ENCODE measurements at regions not wholly inside any gene's neighbourhood (a gene's known extent, or its start where the extent isn't known, plus 50 kb on each side); places are given as distances from the start of the nearest gene placed in this dataset.

DNA sequence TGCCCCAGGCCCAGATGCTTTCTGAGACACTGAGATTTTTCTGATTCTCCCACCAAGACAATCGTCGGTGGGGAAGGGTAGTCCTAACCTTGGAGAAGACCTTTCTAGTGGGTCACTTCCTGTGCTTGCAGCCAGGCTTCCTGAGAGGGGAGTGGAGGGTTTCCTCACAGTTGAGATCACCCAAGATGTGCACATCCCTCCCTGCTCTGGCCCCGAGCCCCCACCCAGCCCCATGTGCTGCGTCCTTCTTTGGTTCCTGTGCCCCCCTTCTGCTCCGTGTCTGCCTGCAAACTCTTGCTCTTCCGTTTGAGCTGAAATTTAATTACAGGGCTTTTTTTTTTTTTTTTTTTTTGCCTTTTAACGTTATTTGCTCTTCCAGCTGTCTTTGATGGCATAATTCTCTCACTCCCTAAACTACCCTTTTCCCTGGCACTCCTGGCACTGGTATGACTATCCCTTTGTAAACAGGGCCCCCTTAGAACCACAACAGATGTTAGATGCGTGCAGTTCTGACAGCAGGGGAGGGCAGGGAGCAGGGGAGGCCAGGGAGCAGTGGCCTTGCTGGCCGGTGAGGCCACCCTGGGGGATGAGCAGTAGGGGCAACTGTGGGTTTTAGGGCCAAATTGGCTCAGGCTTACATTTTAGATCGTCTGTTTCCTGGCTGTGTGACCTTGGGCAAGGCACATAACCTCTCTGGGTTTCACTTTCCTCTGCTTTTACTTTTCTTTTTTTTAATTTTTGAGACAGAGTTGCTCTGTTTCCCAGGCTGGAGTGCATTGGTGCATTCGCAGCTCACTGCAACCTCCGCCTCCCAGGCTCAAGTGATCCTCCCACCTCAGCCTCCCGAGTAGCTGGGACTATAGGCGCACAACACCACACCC lies 144.5 kb downstream of the PHETA1 start:
- Mint-ChIP-seq H3K27ac (no peak overlapping the region), H3K36me3 (no peaks in the 10 kb centered on the region), H3K4me3 (no peak overlapping the region), H3K27me3 (no peaks in the 10 kb centered on the region), H3K9me3 (no peaks in the 10 kb centered on the region), H3K4me1 (peaks cover 7% of the 10 kb centered on the region)

DNA sequence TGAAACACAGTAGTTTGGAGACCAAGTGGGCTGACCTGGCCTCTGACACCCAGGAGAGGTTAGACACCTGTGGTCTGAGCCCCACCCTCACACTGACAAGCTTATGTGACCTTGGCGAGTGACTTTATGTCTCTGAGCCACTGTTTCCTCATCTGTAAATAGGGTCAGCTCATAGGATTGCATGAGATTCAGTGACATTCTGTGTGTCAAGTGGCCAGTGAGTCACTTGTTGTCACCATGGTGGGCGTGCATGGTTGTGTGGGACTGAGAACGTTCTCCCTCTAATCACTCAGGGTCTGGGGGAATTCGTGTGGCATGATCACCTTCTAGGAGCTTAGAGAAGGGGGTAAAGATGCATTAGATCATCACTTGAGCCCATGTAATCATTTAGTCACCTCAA lies 146.4 kb downstream of the PHETA1 start:
- Mint-ChIP-seq H3K27ac (no peak overlapping the region), H3K36me3 (no peaks in the 10 kb centered on the region), H3K4me1 (peaks cover 7% of the 10 kb centered on the region), H3K4me3 (no peak overlapping the region), H3K9me3 (no peaks in the 10 kb centered on the region), H3K27me3 (no peaks in the 10 kb centered on the region)

DNA sequence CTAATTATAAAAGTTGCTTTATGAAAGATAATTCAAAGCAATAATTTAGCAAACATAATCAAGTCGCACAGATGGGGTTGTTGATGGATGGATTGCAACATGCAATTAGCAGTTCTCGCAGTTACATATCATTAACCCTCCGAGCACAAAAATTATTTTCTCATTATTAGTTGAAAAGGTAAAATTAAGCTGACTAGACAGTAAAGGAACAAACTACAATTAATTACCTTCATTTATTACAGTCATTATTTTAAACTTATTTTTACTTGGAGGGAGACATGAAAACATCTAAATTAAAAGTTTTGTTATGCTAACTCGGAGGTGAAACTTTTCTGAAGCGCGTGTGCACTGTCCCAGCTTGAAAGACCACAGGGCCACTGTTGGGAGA lies 146.9 kb downstream of the PHETA1 start:
- Mint-ChIP-seq H3K36me3 (no peaks in the 10 kb centered on the region), H3K27ac (no peak overlapping the region), H3K27me3 (no peaks in the 10 kb centered on the region), H3K9me3 (no peaks in the 10 kb centered on the region), H3K4me3 (no peak overlapping the region), H3K4me1 (peaks cover 7% of the 10 kb centered on the region)

DNA sequence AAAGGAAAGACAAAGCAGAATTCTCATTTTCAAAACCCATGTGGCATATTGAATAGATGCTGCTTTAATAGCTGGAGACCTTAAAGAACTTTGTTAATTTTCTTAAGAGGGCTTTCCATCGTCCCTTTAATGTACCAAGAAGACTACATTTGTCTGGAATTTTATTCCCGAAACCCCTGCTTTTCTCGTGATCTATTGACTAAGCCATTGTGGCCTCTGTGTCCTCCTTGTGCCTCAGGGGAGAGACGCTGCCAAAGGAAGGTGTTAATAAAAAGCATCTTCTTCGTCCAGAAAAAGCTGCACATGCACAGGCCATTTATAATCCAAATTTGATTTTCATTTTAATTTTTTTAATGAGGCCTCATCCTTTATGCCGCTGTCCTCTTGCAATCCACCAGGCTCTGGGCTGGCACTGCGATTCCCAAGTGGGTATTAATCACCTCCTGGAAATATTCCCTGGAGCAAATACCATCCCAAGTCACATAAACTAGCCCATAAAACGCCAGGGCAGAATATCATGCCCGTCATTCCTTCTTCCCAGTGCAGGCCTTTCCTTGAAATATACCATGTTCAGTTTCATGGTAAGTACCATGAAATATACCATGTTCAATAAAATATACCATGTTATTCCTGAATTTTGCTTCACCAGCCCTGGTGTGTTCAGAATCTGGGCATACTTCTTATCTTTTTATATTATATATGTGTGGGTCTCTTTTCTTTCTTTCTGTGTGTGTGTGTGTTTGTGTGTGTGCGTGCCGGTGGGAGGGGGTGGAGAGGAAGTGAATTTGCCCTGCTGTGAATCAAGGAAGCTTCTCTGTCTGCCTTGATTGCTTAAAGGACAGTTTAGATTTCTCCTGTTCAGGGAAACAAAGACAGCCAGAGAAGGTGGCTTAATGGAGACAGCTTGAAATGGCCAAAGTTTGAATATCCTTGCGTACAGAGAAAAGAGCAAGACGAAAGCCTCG lies 147.6 kb downstream of the PHETA1 start:
- Mint-ChIP-seq H3K9me3 (no peaks in the 10 kb centered on the region), H3K4me3 (no peak overlapping the region), H3K27me3 (no peaks in the 10 kb centered on the region)

DNA sequence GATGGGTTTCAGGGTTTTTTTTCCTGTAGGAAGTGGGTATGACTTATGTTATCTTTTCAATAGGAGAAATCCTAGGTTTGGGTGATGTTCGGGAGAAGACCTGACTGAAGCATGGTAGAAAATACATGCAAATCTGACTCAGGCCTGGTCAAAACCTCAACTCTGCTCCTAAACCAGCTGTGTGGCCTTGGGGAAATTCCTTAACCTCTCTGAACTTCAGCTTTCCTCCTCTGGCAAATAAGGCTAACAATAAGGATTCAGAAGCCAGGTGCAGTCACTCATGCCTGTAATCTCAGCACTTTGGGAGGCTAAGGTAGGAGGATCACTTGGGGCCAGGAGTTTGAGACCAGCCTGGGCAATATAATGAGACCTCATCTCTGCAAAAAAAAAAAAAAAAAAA lies 148.5 kb downstream of the PHETA1 start:
- Mint-ChIP-seq H3K4me3 (no peak overlapping the region), H3K9me3 (no peaks in the 10 kb centered on the region), H3K36me3 (no peaks in the 10 kb centered on the region), H3K27ac (no peak overlapping the region), H3K4me1 (peaks cover 7% of the 10 kb centered on the region), H3K27me3 (no peaks in the 10 kb centered on the region)

More for the DNA sequence above, 147.6 kb downstream of the PHETA1 start:
- H3K4me1 Mint-ChIP-seq, result peaks cover 7% of the 10 kb centered on the region
- H3K27ac Mint-ChIP-seq, result no peak overlapping the region
- H3K36me3 Mint-ChIP-seq, result no peaks in the 10 kb centered on the region

DNA sequence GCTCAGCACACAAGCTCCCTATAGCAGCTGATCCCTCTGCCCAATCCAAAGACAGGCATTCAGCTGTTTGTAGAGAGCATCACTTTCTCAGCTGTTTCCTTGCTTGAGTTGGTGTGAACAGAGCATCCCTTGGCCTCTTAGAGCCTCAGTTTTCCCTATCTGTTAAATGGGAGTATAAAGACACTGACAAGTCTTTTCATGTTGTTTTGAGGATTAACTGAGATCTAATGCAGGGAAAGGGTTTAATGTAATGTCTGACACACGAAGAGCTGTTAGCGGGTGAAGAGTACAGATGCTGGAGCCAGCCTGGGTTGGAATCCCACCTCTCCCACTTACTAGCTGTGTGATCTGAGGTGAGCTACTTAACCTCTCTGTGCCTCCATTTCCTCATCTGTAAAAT lies 149.5 kb downstream of the PHETA1 start:
- H3K4me3 Mint-ChIP-seq, result no peak overlapping the region
- no peaks in the 10 kb centered on the region for H3K36me3 Mint-ChIP-seq
- no peaks in the 10 kb centered on the region for H3K9me3 Mint-ChIP-seq

DNA sequence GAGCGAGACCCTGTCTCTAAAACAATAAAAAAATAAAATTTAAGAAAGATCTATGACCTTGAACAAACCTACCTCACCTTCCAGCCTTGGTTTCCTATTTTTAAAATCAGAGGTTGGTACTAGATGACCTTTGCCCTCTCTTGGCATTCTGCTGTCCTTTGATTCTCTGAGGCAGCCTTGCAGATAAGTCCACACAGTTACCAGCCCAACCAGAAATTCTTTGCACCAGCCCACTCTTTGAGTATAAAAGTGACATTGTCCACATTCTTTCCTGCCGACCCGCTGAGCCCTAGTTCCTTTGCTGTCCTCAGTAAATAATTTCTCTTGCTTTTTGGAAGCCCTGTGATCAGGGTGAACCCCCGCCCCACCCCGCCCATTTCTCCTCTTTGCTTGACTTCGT lies 150.4 kb downstream of the PHETA1 start:
- Mint-ChIP-seq H3K27me3 (peaks cover 1% of the 10 kb centered on the region), H3K4me3 (no peak overlapping the region), H3K27ac (no peak overlapping the region), H3K9me3 (no peaks in the 10 kb centered on the region), H3K4me1 (no peaks in the 10 kb centered on the region), H3K36me3 (no peaks in the 10 kb centered on the region)

More for the DNA sequence above, 149.5 kb downstream of the PHETA1 start:
- Mint-ChIP-seq H3K4me1 (peaks cover 2% of the 10 kb centered on the region), H3K27ac (no peak overlapping the region), H3K27me3 (peaks cover 1% of the 10 kb centered on the region)

DNA sequence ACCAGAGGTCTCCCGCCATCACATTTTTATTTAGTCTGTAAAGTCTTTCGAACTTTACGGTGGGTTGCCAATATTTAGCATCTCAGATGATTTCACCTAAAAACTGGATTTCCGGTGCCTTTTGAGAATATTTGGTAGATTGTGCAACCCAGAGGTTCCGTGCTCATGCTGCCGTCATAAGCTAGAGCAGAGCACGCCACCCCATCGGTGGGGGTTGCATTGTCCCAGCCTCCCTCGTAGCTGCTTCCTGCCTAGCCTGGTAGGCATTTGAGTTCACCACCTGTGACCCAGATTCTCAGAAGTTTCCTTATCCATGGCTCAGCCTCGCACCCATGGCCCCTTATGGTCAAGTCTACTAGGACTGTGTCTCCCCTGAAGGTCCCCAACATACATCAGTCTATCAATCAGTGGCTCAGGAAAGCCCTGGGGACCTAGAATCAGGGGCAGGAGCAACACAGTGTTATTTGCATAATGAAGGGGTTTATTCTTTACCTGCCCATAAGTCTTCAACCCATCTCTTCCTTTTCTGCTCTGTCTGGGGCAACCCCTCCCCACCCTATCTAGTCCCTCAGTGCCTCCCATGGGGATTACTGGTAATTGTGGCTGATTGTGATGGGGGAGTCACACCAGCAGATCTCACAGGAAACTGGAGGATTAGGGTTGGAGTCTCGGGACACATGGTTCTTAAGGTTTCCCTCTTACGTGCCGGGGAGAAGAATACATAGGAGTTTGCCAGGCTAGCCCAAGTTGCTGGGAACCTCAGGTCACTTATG lies 152.3 kb downstream of the PHETA1 start:
- Mint-ChIP-seq H3K4me3 (no peak overlapping the region), H3K27ac (no peak overlapping the region), H3K9me3 (no peaks in the 10 kb centered on the region), H3K36me3 (no peaks in the 10 kb centered on the region), H3K27me3 (peaks cover 3% of the 10 kb centered on the region), H3K4me1 (no peaks in the 10 kb centered on the region)

DNA sequence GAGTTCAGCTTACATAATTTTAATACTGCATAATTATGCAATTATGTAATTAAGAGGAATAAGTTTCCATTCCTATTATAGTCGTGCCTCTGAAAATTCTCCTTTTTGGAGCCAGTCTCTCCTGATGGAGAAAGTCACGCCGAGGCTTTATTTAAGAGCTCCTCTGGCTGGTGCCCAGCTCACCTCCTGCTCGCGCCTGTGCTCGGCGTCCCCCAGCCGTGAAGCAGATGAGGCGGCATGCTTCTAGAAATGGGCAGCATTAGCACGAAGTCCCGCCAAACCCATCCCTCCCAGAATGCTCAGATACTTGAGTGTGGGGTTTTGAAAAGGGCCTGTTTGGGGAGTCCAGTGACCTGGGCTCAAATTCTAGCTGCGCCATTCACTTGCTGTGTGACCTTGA lies 153.0 kb downstream of the PHETA1 start:
- Mint-ChIP-seq H3K27ac (no peak overlapping the region), H3K4me3 (no peak overlapping the region), H3K27me3 (peaks cover 3% of the 10 kb centered on the region), H3K9me3 (no peaks in the 10 kb centered on the region), H3K36me3 (no peaks in the 10 kb centered on the region), H3K4me1 (no peaks in the 10 kb centered on the region)

DNA sequence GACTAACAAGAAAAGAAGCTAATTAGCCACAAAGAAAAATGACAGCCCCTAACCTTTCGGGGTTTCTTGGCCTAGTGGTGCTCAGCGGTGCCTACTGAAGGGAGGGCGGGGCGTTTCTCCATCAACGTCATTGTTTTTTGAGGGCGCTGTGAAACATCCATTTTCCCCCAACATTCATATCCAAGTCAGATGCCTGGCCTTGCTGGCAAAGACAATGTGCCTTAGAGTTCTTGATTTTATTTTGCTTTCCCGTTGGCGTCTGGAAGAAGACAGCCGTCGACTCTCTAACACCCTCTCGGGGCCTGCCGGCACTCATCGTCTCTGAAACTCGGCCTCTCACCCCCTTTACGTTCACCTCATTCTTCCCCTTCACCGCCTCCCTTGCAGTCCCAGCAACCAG lies 154.5 kb downstream of the PHETA1 start:
- H3K4me3 Mint-ChIP-seq, result no peak overlapping the region
- no peaks in the 10 kb centered on the region for H3K9me3 Mint-ChIP-seq
- H3K36me3 Mint-ChIP-seq, result no peaks in the 10 kb centered on the region
- peaks cover 3% of the 10 kb centered on the region for H3K27me3 Mint-ChIP-seq
- H3K4me1 Mint-ChIP-seq, result no peaks in the 10 kb centered on the region
- H3K27ac Mint-ChIP-seq, result no peak overlapping the region

DNA sequence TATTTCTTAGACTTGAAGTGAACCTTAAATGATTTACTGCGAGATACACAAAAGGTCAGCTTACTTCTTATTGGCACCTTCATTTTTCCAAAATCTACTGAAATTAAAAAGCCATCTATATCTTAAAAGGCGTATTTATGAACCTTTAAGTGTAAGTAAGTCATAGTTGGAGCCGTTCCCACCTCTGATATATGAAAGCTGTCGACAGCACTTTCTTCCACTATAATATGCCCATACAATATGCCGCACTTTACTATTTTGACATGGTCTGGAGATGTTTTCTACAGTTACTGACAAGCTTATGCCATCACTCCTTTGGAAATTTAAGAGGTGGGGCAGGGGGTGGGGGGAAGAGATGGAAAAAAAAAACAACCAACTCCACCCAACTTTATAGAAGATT lies 155.3 kb downstream of the PHETA1 start:
- no peak overlapping the region for H3K4me3 Mint-ChIP-seq
- no peaks in the 10 kb centered on the region for H3K36me3 Mint-ChIP-seq
- H3K27me3 Mint-ChIP-seq, result peaks cover 5% of the 10 kb centered on the region
- H3K9me3 Mint-ChIP-seq, result no peaks in the 10 kb centered on the region
- H3K27ac Mint-ChIP-seq, result no peak overlapping the region
- H3K4me1 Mint-ChIP-seq, result no peaks in the 10 kb centered on the region

DNA sequence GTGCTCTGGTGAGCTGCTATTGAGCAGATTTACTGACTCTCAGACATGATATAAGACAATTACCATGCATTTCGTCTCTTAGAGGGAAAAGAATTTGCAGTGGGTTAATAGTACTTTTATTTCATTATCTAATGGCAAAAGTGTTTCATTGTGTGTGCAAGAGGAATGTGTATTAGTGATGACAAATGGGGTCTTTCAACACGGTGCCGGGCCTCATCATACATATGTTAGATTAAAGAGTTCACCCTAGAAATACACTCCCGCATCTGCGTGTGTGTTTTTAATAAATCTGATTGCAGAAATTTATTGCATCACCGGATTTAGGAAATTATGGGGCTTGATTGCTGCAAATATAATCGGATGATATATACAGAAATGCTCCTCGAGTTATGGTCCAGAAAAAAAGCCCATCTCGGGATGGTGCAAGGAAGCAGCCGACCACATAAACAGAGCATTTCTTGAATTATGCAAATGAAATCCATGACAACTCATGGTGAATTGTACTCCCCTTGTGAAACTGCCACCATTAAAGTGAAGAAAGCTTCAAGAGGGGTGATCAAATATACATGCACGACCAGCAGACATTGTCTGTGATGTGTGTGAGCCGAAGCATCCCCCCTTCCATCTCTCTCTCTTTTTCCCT lies 156.0 kb downstream of the PHETA1 start:
- Mint-ChIP-seq H3K9me3 (no peaks in the 10 kb centered on the region), H3K4me3 (no peak overlapping the region), H3K36me3 (no peaks in the 10 kb centered on the region), H3K27me3 (peaks cover 5% of the 10 kb centered on the region), H3K27ac (no peak overlapping the region), H3K4me1 (no peaks in the 10 kb centered on the region)

DNA sequence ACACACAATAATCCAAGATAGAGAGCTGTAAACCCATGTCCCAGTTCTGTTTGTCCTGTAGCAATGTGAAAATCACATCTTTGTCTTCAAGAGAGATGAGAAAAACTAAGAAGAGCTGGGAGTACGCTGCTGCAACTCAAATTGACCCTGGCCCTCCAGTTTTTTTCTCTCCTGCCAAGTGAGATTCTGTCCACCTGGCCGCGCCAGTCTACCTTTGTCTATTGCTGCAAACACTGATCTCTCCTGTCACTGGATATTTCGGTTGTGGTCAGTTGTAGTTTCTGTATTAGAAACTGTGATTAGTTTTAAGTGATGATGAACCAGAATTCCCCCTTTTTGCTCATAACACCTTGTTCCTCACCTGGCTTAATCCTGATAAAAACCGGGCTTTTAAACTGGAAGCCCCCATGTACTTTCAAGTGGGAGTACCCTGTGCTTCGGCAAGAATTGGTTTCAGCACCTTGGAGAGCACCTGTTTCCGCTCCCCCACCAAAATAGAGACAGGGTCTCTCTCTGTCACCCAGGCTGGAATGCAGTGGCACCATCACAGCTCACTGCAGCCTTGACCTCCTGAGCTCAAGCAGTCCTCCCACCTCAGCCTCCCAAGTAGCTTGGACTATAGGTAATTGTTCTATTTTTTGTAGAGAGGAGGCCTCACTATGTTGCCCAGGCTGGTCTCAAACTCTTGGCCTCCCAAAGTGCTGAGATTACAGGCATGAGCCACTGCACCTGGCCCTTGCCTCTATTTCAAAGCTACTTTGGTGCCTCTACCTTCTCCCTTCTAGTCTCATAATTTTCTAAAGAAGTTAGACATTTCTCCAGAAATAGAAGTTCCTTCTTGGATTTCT lies 156.8 kb downstream of the PHETA1 start:
- Mint-ChIP-seq H3K27me3 (peaks cover 5% of the 10 kb centered on the region), H3K9me3 (no peaks in the 10 kb centered on the region), H3K36me3 (no peaks in the 10 kb centered on the region), H3K4me1 (no peaks in the 10 kb centered on the region), H3K4me3 (no peak overlapping the region), H3K27ac (no peak overlapping the region)

DNA sequence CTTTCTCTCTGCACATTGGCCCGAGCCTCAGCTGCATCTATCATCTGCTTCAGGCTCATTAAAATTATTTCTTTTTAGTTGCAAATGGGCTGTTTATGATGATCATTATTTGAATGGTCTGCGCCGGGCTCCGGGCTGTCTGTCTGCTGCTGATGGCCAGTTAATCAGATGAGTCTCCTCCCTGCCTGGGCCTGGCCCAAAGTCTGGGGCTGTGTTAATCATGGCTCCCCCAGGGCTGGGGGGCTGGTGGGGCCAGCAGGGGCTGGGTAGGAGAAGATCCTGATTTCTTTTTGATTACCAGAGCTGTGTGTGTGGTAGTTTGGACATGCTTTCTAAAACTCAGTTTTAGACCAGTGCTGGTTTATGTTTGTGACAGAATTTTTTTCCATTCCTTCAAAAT lies 159.1 kb downstream of the PHETA1 start:
- Mint-ChIP-seq H3K27me3 (peaks cover 4% of the 10 kb centered on the region), H3K36me3 (no peaks in the 10 kb centered on the region), H3K4me1 (no peaks in the 10 kb centered on the region), H3K4me3 (no peak overlapping the region), H3K9me3 (no peaks in the 10 kb centered on the region), H3K27ac (no peak overlapping the region)

Measured in activated naive CD4-positive, alpha-beta T cell treated with anti-CD3 and anti-CD28 coated beads, Interleukin-2, amount 50 U/mL, for 24 hours (primary cell).